Parathyroid adenoma (tissue), 2 donors: ENCODE measurements at regions not wholly inside any gene's neighbourhood (a gene's known extent, or its start where the extent isn't known, plus 50 kb on each side); places are given as distances from the start of the nearest gene placed in this dataset.

ENCODE experiments used
- H2AFZ ChIP-seq: fragments of 300-600 bp; sonication (generic); one replicate; pipeline ENCODE4 v1.7.0; 2017; ENCODE audit warnings: antibody characterized with exemption, mild to moderate bottlenecking
- H3K27ac ChIP-seq: fragments of 300-600 bp; sonication (generic); one replicate; pipeline ENCODE4 v1.7.0; 2017
- H3K27me3 ChIP-seq: fragments of 300-600 bp; sonication (generic); one replicate; pipeline ENCODE4 v1.7.0; 2017; ENCODE audit warnings: low read length; ENCODE audit not compliant: control insufficient read depth, insufficient read depth
- H3K36me3 ChIP-seq: fragments of 300-600 bp; sonication (generic); one replicate; pipeline ENCODE4 v1.7.0; 2017; ENCODE audit warnings: low read length; ENCODE audit not compliant: control insufficient read depth, insufficient read depth
- H3K4me1 ChIP-seq: fragments of 300-600 bp; sonication (generic); one replicate; pipeline ENCODE4 v1.7.0; 2017; ENCODE audit warnings: control low read depth
- H3K4me2 ChIP-seq: fragments of 300-600 bp; sonication (generic); one replicate; pipeline ENCODE4 v1.7.0; 2017; ENCODE audit warnings: low read length
- H3K4me3 ChIP-seq: fragments of 300-600 bp; sonication (generic); one replicate; pipeline ENCODE4 v1.7.0; 2017; ENCODE audit warnings: low read depth, low read length
- H3K79me2 ChIP-seq: fragments of 300-600 bp; sonication (generic); one replicate; pipeline ENCODE4 v1.7.0; 2017; ENCODE audit warnings: control low read depth
- H3K9ac ChIP-seq: fragments of 300-600 bp; sonication (generic); one replicate; pipeline ENCODE4 v1.7.0; 2017; ENCODE audit warnings: mild to moderate bottlenecking
- H3K9me3 ChIP-seq: fragments of 300-600 bp; sonication (generic); one replicate; pipeline ENCODE4 v1.7.0; 2017; ENCODE audit warnings: low read length; ENCODE audit not compliant: control insufficient read depth
- TF ChIP-seq, protein P1 (sequence below): fragments of 300-600 bp; sonication (generic); IDR thresholded peaks from one replicate; pipeline ENCODE4 v1.7.0; 2017; ENCODE audit warnings: antibody characterized with exemption, mild to moderate bottlenecking
- donor health status: primary hyperparathyroidism.

DNA sequence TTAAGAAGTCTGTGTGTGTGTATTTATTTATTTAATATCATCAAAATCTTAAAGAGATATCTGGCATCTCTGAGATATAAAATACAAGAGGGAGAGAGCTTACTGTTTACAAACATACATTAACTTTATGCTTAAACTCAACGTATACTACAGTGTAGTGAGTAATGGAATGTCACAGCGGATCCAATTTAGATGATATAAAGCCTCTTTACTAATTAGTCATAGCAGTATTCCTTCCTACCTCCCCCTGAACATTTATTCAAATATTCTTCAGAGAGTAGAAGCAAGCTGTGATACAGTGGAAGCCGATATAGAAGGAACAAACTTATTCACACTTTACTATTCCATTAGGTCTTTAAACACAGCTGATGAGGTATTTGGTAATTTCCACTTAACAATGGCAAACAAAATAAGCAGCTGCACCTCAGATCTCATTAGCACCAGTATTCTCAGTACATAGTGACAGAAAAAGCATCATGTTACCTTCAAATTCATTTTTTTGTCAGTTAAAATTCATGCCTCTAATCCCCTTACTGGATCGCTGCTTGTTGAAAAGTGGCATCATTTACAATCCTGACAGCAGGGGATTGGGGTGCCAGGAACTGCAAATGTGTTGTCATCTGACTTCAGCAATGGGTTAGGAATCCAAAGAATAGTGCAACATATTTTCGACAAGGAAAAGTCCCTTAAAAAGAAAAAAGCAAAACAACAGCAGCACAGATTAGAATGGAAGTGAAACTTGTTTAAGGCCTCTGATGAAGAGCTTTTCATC, 658.7 kb upstream of the EPHA5 start:
- H3K27me3 ChIP-seq, result no peaks in the 10 kb centered on the region
- no peaks in the 10 kb centered on the region for H3K4me1 ChIP-seq
- H3K9me3 ChIP-seq, result no peaks in the 10 kb centered on the region
- no peak overlapping the region for H3K4me3 ChIP-seq
- no peak overlapping the region for H2AFZ ChIP-seq
- no peak overlapping the region for H3K27ac ChIP-seq
- no peak overlapping the region for H3K9ac ChIP-seq
- no peaks in the 10 kb centered on the region for H3K36me3 ChIP-seq
- no peak overlapping the region for H3K4me2 ChIP-seq
- TF ChIP-seq, protein P1, sequence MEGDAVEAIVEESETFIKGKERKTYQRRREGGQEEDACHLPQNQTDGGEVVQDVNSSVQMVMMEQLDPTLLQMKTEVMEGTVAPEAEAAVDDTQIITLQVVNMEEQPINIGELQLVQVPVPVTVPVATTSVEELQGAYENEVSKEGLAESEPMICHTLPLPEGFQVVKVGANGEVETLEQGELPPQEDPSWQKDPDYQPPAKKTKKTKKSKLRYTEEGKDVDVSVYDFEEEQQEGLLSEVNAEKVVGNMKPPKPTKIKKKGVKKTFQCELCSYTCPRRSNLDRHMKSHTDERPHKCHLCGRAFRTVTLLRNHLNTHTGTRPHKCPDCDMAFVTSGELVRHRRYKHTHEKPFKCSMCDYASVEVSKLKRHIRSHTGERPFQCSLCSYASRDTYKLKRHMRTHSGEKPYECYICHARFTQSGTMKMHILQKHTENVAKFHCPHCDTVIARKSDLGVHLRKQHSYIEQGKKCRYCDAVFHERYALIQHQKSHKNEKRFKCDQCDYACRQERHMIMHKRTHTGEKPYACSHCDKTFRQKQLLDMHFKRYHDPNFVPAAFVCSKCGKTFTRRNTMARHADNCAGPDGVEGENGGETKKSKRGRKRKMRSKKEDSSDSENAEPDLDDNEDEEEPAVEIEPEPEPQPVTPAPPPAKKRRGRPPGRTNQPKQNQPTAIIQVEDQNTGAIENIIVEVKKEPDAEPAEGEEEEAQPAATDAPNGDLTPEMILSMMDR, result no peak
- H3K79me2 ChIP-seq, result no peaks in the 10 kb centered on the region

DNA sequence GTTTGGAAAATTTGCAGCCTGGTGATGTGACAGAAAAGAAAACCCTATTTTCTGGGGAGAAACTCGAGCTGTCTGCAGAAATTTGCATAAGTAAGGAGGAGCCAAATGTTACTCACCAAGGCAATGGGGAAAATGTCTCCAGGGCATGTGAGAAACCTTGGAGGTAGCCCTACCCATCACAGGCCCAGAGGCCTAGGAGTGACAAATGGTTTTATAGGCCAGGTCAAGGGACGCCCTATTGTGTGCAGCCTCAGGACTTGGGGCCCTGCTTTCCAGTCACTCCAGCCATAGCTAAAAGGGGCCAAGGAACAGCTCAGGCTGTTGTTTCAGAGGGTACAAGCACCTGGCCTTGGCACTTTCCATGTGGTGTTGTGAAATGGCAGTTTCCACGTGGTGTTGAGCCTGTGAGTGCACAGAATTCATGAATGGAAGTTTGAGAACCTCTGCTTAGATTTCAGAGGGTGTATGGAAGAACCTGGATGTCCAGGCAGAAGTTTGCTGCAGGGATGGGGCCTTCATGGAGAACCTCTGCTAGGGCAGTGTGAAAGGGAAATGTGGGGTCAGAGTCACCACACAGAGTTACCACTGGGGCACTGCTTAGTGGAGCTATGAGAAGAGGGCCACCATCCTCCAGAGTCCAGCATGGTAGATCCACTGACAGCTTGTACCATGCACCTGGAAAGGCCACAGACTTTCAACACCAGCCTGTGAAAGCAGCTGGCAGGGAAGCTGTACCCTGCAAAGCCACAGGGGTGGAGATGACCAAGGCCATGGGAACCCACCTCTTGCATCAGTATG, 637.6 kb upstream of the EPHA5 start:
- H2AFZ ChIP-seq, result no peak overlapping the region
- no peaks in the 10 kb centered on the region for H3K4me1 ChIP-seq
- H3K27ac ChIP-seq, result no peak overlapping the region
- H3K79me2 ChIP-seq, result no peaks in the 10 kb centered on the region
- H3K4me2 ChIP-seq, result no peak overlapping the region
- no peak overlapping the region for H3K9ac ChIP-seq
- H3K27me3 ChIP-seq, result no peaks in the 10 kb centered on the region
- no peak overlapping the region for H3K4me3 ChIP-seq
- TF ChIP-seq, protein P1, result no peak
- no peaks in the 10 kb centered on the region for H3K36me3 ChIP-seq
- H3K9me3 ChIP-seq, result no peaks in the 10 kb centered on the region

DNA sequence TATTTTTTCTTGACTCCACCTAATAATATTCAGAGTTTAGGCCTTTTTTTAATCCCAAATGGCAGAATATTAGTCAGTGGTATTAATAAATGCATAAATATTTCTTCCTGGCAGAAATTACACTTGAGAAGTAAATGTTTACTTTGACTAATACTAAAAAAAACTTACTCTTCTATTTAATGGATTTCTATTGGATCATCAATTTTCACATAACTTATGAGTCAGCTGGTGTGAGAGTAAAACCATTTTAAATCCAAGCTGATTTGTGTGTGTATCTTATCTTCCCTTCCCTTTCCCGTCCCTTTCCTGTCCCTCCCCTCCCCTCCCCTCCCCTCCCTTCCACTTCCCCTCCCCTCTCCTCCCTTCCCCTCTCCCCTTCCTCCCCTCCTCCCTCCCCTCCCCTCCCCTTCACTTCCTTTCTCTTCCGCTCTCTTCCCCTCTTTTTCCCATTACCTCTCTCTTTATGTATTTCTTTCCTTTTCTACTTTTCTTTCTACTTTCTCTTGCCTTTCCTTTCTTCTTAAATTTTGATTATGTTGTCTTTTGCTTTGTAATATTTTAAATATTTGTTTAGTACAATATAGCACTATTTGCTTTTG, 630.1 kb upstream of the EPHA5 start:
- Histone ChIP-seq H3K9me3 (no peaks in the 10 kb centered on the region), H3K36me3 (no peaks in the 10 kb centered on the region), H3K4me2 (no peak overlapping the region), H3K79me2 (no peaks in the 10 kb centered on the region), H3K27ac (no peak overlapping the region), H3K27me3 (no peaks in the 10 kb centered on the region), H2AFZ (no peak overlapping the region), H3K4me1 (no peaks in the 10 kb centered on the region), H3K4me3 (no peak overlapping the region), H3K9ac (no peak overlapping the region)
- TF ChIP-seq, protein P1, result no peak

DNA sequence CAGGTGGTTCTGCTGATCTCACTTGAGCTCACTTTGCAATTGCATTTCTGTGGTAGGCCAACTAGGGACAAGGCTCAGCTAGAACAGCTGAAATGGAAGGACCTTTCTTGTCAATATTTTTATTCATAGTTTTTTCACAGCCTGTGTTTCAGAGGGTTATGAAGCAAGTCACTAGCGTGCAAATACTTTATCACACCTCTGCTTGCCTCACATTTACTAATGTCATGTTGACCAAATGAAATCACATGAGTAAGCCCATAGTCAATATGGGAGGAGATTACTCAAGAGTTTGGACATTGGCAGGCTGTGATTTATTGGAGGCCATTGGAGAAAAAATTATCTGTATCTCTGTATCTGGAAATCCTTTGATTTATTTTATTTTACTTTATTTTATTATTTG, 628.3 kb upstream of the EPHA5 start:
- no peak overlapping the region for H3K4me2 ChIP-seq
- H3K36me3 ChIP-seq, result no peaks in the 10 kb centered on the region
- no peaks in the 10 kb centered on the region for H3K79me2 ChIP-seq
- no peak overlapping the region for H3K27ac ChIP-seq
- no peaks in the 10 kb centered on the region for H3K9me3 ChIP-seq
- no peaks in the 10 kb centered on the region for H3K4me1 ChIP-seq
- H3K9ac ChIP-seq, result no peak overlapping the region
- H3K27me3 ChIP-seq, result no peaks in the 10 kb centered on the region
- H3K4me3 ChIP-seq, result no peak overlapping the region
- TF ChIP-seq, protein P1, result no peak
- H2AFZ ChIP-seq, result no peak overlapping the region
